H1 (cell line): ENCODE measurements at regions not wholly inside any gene's neighbourhood (a gene's known extent, or its start where the extent isn't known, plus 50 kb on each side); places are given as distances from the start of the nearest gene placed in this dataset.

Experiments
- CTCF ChIA-PET: fragments of 300-600 bp; sonication (Branson Sonifier 250); formaldehyde crosslinking; loops from one replicate; lab custom pipeline; 2021; ENCODE audit not compliant: partially characterized antibody; lab: Charles Lee
- POLR2A ChIA-PET: fragments of 300-600 bp; sonication (Branson Sonifier 250); formaldehyde crosslinking; loops from one replicate; lab custom pipeline; 2021; ENCODE audit warnings: inconsistent platforms; ENCODE audit not compliant: partially characterized antibody; lab: Charles Lee
- DNase-seq, 2 experiments: peaks; one replicate each; pipeline versions ENCODE4 v3.0.0 to v3.0.0-alpha.2; 2010 to 2022; ENCODE audit warnings: low spot score in 2 of 2, low read depth in 1 of 2, mixed read lengths in 1 of 2
- FAIRE-seq: peaks from 2 replicates; lab custom pipeline; 2011; peaks lifted over from hg19 to GRCh38; lab: Jason Lieb, UNC
- H2AFZ ChIP-seq: 2 replicates; pipeline ENCODE4 v1.8.1; 2012; ENCODE audit warnings: low read length, inconsistent platforms
- H2AK5ac ChIP-seq: 2 replicates; pipeline ENCODE4 v1.6.1; 2013; ENCODE audit warnings: low read depth, low read length
- H2BK120ac ChIP-seq: replicated peaks from 2 replicates; pipeline ENCODE3; 2013; ENCODE audit warnings: low read depth, low read length, inconsistent platforms
- H2BK12ac ChIP-seq: 2 replicates; pipeline ENCODE4 v1.6.1; 2013; ENCODE audit warnings: low read depth, low read length
- H2BK15ac ChIP-seq: 2 replicates; pipeline ENCODE4 v1.6.1; 2013; ENCODE audit warnings: low read length
- H2BK20ac ChIP-seq: 2 replicates; pipeline ENCODE4 v1.6.1; 2013; ENCODE audit warnings: low read length
- H2BK5ac ChIP-seq: 2 replicates; pipeline ENCODE4 v1.6.1; 2013; ENCODE audit warnings: low read depth, low read length
- H3K14ac ChIP-seq: 2 replicates; pipeline ENCODE4 v1.6.1; 2013; ENCODE audit warnings: inconsistent platforms; ENCODE audit not compliant: insufficient read length
- H3K18ac ChIP-seq: 2 replicates; pipeline ENCODE4 v1.6.1; 2013; ENCODE audit warnings: low read length; ENCODE audit errors: extremely low read depth
- H3K23ac ChIP-seq: 2 replicates; pipeline ENCODE4 v1.6.1; 2013; ENCODE audit warnings: inconsistent platforms; ENCODE audit not compliant: insufficient read length
- H3K23me2 ChIP-seq: 2 replicates; pipeline ENCODE4 v1.6.1; 2013; ENCODE audit warnings: low read depth, low read length
- H3K27ac ChIP-seq: 2 replicates; pipeline ENCODE4 v1.6.1; 2011; ENCODE audit warnings: low read depth, low read length, inconsistent platforms
- H3K27me3 ChIP-seq, 4 experiments: replicated peaks in 1 of 4; 1 replicate in 1 of 4; 2 replicates in 3 of 4; pipeline versions ENCODE4 v1.6.1 to v1.8.1; 2011 to 2013; ENCODE audit warnings: low read length in 3 of 4, mild to moderate bottlenecking in 3 of 4, inconsistent platforms in 2 of 4, mixed read lengths in 2 of 4, moderate library complexity in 1 of 4; ENCODE audit not compliant: control insufficient read depth in 3 of 4, insufficient read depth in 3 of 4; ENCODE audit errors: extremely low read depth in 1 of 4
- H3K36me3 ChIP-seq, 4 experiments: 2 replicates each; pipeline versions ENCODE4 v1.6.1 to v1.8.1; 2011 to 2013; ENCODE audit warnings: mild to moderate bottlenecking in 4 of 4, low read length in 3 of 4, moderate library complexity in 2 of 4, control low read depth in 1 of 4, inconsistent platforms in 1 of 4; ENCODE audit not compliant: insufficient read depth in 4 of 4, control insufficient read depth in 2 of 4
- H3K4ac ChIP-seq: replicated peaks from 2 replicates; pipeline ENCODE3; 2013; ENCODE audit warnings: low read length, low read depth, mixed read lengths, inconsistent platforms; ENCODE audit not compliant: insufficient read length
- H3K4me1 ChIP-seq, 4 experiments: replicated peaks in 1 of 4; 1 replicate in 1 of 4; 2 replicates in 3 of 4; pipeline versions ENCODE4 v1.6.1 to v1.8.1; 2011 to 2013; ENCODE audit warnings: low read length in 3 of 4, inconsistent platforms in 2 of 4, mixed read lengths in 1 of 4; ENCODE audit not compliant: insufficient read depth in 4 of 4, control insufficient read depth in 3 of 4
- H3K4me2 ChIP-seq, 2 experiments: 2 replicates each; pipeline versions ENCODE4 v1.6.1 to v1.8.1; 2011 to 2013; ENCODE audit warnings: low read depth in 2 of 2, low read length in 2 of 2, control low read depth in 1 of 2, inconsistent platforms in 1 of 2, mild to moderate bottlenecking in 1 of 2; ENCODE audit not compliant: insufficient read depth in 1 of 2
- H3K4me3 ChIP-seq, 4 experiments: fragments of 200-600, 300-600 bp in 1 of 4; sonication (generic), shearing (Covaris generic), sonication (Bioruptor Twin) in 1 of 4; 2 replicates each; pipeline versions ENCODE4 v1.5.1 to v1.8.1; 2011 to 2016; ENCODE audit warnings: low read length in 4 of 4, low read depth in 3 of 4, control low read depth in 2 of 4, inconsistent platforms in 2 of 4, mild to moderate bottlenecking in 2 of 4, mixed read lengths in 1 of 4, moderate library complexity in 1 of 4; ENCODE audit not compliant: insufficient read depth in 2 of 4; ENCODE audit errors: extremely low read depth in 1 of 4
- H3K56ac ChIP-seq: replicated peaks from 2 replicates; pipeline ENCODE3; 2013; ENCODE audit warnings: low read depth, mild to moderate bottlenecking, mixed read lengths, low read length, inconsistent platforms; ENCODE audit not compliant: insufficient read length
- H3K79me1 ChIP-seq: 2 replicates; pipeline ENCODE4 v1.6.1; 2013; ENCODE audit warnings: low read depth, low read length, control low read depth
- H3K79me2 ChIP-seq, 2 experiments: 2 replicates each; pipeline versions ENCODE4 v1.6.1 to v1.8.1; 2012 to 2013; ENCODE audit warnings: low read length in 2 of 2, mild to moderate bottlenecking in 2 of 2, inconsistent platforms in 1 of 2; ENCODE audit not compliant: insufficient read depth in 2 of 2, control insufficient read depth in 1 of 2
- H3K9ac ChIP-seq, 4 experiments: replicated peaks in 1 of 4; 1 replicate in 1 of 4; 2 replicates in 3 of 4; pipeline versions ENCODE4 v1.6.1 to v1.8.1; 2011 to 2013; ENCODE audit warnings: low read depth in 3 of 4, low read length in 3 of 4, control low read depth in 2 of 4, mild to moderate bottlenecking in 2 of 4, moderate library complexity in 2 of 4, inconsistent platforms in 1 of 4; ENCODE audit errors: extremely low read depth in 1 of 4
- H3K9me3 ChIP-seq, 2 experiments: 2 replicates each; pipeline versions ENCODE4 v1.6.1 to v1.8.1; 2012 to 2013; ENCODE audit warnings: mild to moderate bottlenecking in 2 of 2, moderate library complexity in 2 of 2, control low read depth in 1 of 2, inconsistent platforms in 1 of 2, low read depth in 1 of 2, low read length in 1 of 2, mixed read lengths in 1 of 2; ENCODE audit not compliant: insufficient read depth in 2 of 2
- H4K20me1 ChIP-seq, 2 experiments: replicated peaks in 1 of 2; 2 replicates each; pipeline versions ENCODE3 to v1.8.1; 2011 to 2013; ENCODE audit warnings: inconsistent platforms in 2 of 2, low read length in 2 of 2, mild to moderate bottlenecking in 1 of 2; ENCODE audit not compliant: insufficient read depth in 2 of 2, control insufficient read depth in 1 of 2
- H4K5ac ChIP-seq: 2 replicates; pipeline ENCODE4 v1.6.1; 2013; ENCODE audit warnings: low read length, low read depth, mixed read lengths, inconsistent platforms; ENCODE audit not compliant: insufficient read length
- H4K8ac ChIP-seq: 2 replicates; pipeline ENCODE4 v1.8.0; 2013; ENCODE audit warnings: mild to moderate bottlenecking, moderate library complexity, low read length, inconsistent platforms; ENCODE audit not compliant: insufficient read depth; ENCODE audit errors: extremely low read depth
- H4K91ac ChIP-seq: replicated peaks from 2 replicates; pipeline ENCODE3; 2013; ENCODE audit warnings: low read length, mixed read lengths, inconsistent platforms; ENCODE audit not compliant: insufficient read length
- ASH2L ChIP-seq: fragments of 200-600, 300-600 bp; sonication (generic); IDR thresholded peaks from one replicate; pipeline ENCODE4 v1.7.1; 2017; ENCODE audit warnings: low read length
- CBX5 ChIP-seq: fragments of 300-800, 300-1000 bp; sonication (generic); IDR thresholded peaks from 2 replicates; pipeline ENCODE4 v1.7.1; 2016; ENCODE audit warnings: antibody characterized with exemption, low read length, low read depth
- CREB1 ChIP-seq: IDR thresholded peaks from 2 replicates; pipeline ENCODE4 v1.6.1; 2012; ENCODE audit warnings: inconsistent platforms
- CTBP2 ChIP-seq: IDR thresholded peaks from 2 replicates; pipeline ENCODE4 v1.7.0; 2011; ENCODE audit warnings: borderline replicate concordance, mild to moderate bottlenecking, moderate library complexity, mixed read lengths, low read length; ENCODE audit not compliant: insufficient read depth, insufficient read length
- JUN ChIP-seq: IDR thresholded peaks from 2 replicates; pipeline ENCODE4 v1.6.1; 2011; ENCODE audit warnings: low read depth, mild to moderate bottlenecking, improper control_type of control experiment, low read length
- KDM1A ChIP-seq: fragments of 200-600, 300-600 bp; sonication (generic); IDR thresholded peaks from 2 replicates; pipeline ENCODE4 v1.7.1; 2016; ENCODE audit warnings: mild to moderate bottlenecking, low read length, borderline replicate concordance
- KDM4A ChIP-seq: IDR thresholded peaks from one replicate; pipeline ENCODE4 v1.7.1; 2012; ENCODE audit warnings: low read depth, mild to moderate bottlenecking, moderate library complexity, low read length, inconsistent platforms; ENCODE audit not compliant: severe bottlenecking
- RNF2 ChIP-seq: fragments of 200-900, 300-1000 bp; sonication (generic); IDR thresholded peaks from 2 replicates; pipeline ENCODE4 v1.7.1; 2016; ENCODE audit warnings: borderline replicate concordance, low read depth, mild to moderate bottlenecking, antibody characterized with exemption, low read length; ENCODE audit not compliant: poor library complexity, severe bottlenecking; ENCODE audit errors: missing control alignments
- SP2 ChIP-seq: IDR thresholded peaks from 2 replicates; pipeline ENCODE4 v1.6.1; 2012; ENCODE audit warnings: mild to moderate bottlenecking, low read length, inconsistent platforms
- TAF7 ChIP-seq: optimal IDR thresholded peaks from 2 replicates; pipeline ENCODE3; 2011; ENCODE audit warnings: low read depth, mild to moderate bottlenecking, inconsistent platforms, low read length, moderate library complexity, borderline replicate concordance
- TBP ChIP-seq: IDR thresholded peaks from 2 replicates; pipeline ENCODE4 v1.6.1; 2011; ENCODE audit warnings: low read depth, low read length, improper control_type of control experiment
- YY1 ChIP-seq: IDR thresholded peaks from 2 replicates; pipeline ENCODE4 v1.6.1; 2011; ENCODE audit warnings: low read depth, mild to moderate bottlenecking, low read length
- WGBS, 2 experiments: shearing (Covaris generic) in 1 of 2; methylation state at CpG; one replicate each; pipeline versions ENCODE4 v1.1.6 to v1.1.7; 2013 to 2015; ENCODE audit warnings: low lambda C conversion rate in 2 of 2, mixed read lengths in 2 of 2, inconsistent platforms in 1 of 2, low coverage in 1 of 2, missing lambda C conversion rate in 1 of 2; ENCODE audit not compliant: insufficient replicate concordance in 2 of 2, insufficient coverage in 1 of 2, insufficient read length in 1 of 2; ENCODE audit errors: extremely low coverage in 1 of 2, missing lambda C conversion rate in 1 of 2; 5-methylcytosine and 5-hydroxymethylcytosine counted together
- TF ChIP-seq, protein P1 (sequence below): IDR thresholded peaks from 2 replicates; pipeline ENCODE4 v1.6.1; 2012; ENCODE audit warnings: low read length, inconsistent platforms

DNA sequence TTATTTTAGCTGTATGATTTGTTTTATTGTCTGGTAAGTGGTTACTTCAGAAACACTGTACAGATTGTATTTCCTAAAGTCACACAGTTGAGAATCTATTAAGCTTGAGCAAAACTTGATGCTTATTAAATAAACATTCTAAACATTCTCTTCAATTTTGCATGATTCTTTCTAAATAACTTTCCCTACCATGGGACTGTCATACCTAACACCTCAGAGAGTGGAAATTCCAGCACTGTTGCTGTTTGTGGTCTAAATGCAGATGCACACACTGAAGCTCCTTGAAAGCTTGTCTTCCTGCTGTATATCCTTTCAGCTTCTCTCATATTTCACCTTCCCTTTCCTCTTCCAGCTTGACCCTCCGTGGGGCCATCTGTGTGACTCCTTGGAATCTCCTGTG lies 392.0 kb downstream of the LRIG3 start:
- Histone ChIP-seq H2BK5ac (no peak overlapping the region), H2BK12ac (no peak overlapping the region), H2BK120ac (no peak overlapping the region), H3K14ac (no peak overlapping the region), H3K23ac (no peak overlapping the region), H3K23me2 (no peaks in the 10 kb centered on the region), H3K79me1 (no peaks in the 10 kb centered on the region), H3K4ac (no peak overlapping the region), H2BK20ac (no peak overlapping the region), H3K9me3 (no peaks in the 10 kb centered on the region), H3K36me3 (no peaks in the 10 kb centered on the region), H4K5ac (no peak overlapping the region), H3K18ac (no peak overlapping the region), H3K27ac (no peak overlapping the region), H3K4me2 (no peak overlapping the region), H3K4me1 (no peaks in the 10 kb centered on the region), H4K91ac (no peak overlapping the region), H4K8ac (no peak overlapping the region), H4K20me1 (no peaks in the 10 kb centered on the region), H3K4me3 (no peak overlapping the region), H3K9ac (no peak overlapping the region), H3K56ac (no peak overlapping the region), H2AK5ac (no peak overlapping the region), H2AFZ (no peak overlapping the region), H3K79me2 (no peaks in the 10 kb centered on the region), H2BK15ac (no peak overlapping the region), H3K27me3 (no peaks in the 10 kb centered on the region)
- CTCF ChIA-PET, result interaction anchor here (0.8 to 1.7 kb wide), 3 partner anchors 10 to 181 kb away, joined by 3 to 7 read pairs (median 3); no protein-coding TSS in a partner anchor
- WGBS, 2 experiments, result 0% methylated on average over 1 of the region's 1 CpG; no CpG with 5 or more reads in 1 of the 2 experiments
- FAIRE-seq, result no peak
- POLR2A ChIA-PET, result interaction anchor here (0.6 kb wide), 1 partner anchor 569 kb away, joined by 3 read pairs; no protein-coding TSS in a partner anchor
- no peak for DNase-seq
- TF ChIP-seq, protein P1, sequence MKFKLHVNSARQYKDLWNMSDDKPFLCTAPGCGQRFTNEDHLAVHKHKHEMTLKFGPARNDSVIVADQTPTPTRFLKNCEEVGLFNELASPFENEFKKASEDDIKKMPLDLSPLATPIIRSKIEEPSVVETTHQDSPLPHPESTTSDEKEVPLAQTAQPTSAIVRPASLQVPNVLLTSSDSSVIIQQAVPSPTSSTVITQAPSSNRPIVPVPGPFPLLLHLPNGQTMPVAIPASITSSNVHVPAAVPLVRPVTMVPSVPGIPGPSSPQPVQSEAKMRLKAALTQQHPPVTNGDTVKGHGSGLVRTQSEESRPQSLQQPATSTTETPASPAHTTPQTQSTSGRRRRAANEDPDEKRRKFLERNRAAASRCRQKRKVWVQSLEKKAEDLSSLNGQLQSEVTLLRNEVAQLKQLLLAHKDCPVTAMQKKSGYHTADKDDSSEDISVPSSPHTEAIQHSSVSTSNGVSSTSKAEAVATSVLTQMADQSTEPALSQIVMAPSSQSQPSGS, result no peak
- no peak for TF ChIP-seq CREB1
- TF ChIP-seq SP2, result no peak
- no peak for TF ChIP-seq KDM4A
- TF ChIP-seq ASH2L, result no peak
- TF ChIP-seq TAF7, result no peak
- no peak for TF ChIP-seq CBX5
- TF ChIP-seq RNF2, result no peak
- no peak for TF ChIP-seq KDM1A
- TF ChIP-seq YY1, result no peak
- no peak for TF ChIP-seq TBP
- TF ChIP-seq JUN, result no peak
- TF ChIP-seq CTBP2, result no peak
